Lower leg skin (tissue), 3 donors: ENCODE measurements at regions not wholly inside any gene's neighbourhood (a gene's known extent, or its start where the extent isn't known, plus 50 kb on each side); places are given as distances from the start of the nearest gene placed in this dataset.

Experiments
- CTCF ChIP-seq, 3 donors: fragments of 450-650 bp; IDR thresholded peaks; one replicate each; pipeline ENCODE4 v1.5.1; 2016; ENCODE audit warnings: antibody characterized with exemption in 3 of 3, mild to moderate bottlenecking in 3 of 3, moderate library complexity in 2 of 3
- POLR2A ChIP-seq, 2 donors: fragments of 450-650 bp; IDR thresholded peaks; one replicate each; pipeline ENCODE4 v1.6.1; 2016 to 2017; ENCODE audit warnings: antibody characterized with exemption in 2 of 2, mild to moderate bottlenecking in 1 of 2, moderate library complexity in 1 of 2

- TF ChIP-seq POLR2A (IDR thresholded peaks at IDR 0.05), result no peak
- TF ChIP-seq CTCF (IDR thresholded peaks at IDR 0.05), result no peak
These were observed 378.2 kb downstream of the BCL11A start for GRCh38 chr2:60175290-60175689.
